GM12873 (cell line): ENCODE measurements at regions not wholly inside any gene's neighbourhood (a gene's known extent, or its start where the extent isn't known, plus 50 kb on each side); places are given as distances from the start of the nearest gene placed in this dataset.

ENCODE experiments used
- CTCF ChIP-seq: IDR thresholded peaks from 2 replicates; pipeline ENCODE4 v1.5.1; 2012; ENCODE audit warnings: low read depth, mild to moderate bottlenecking, moderate library complexity, low read length, control low read depth; ENCODE audit not compliant: insufficient read depth; ENCODE audit errors: missing control alignments

GRCh38 chr5:171715551-171715950 lies 70.1 kb upstream of the SMIM23 start:
- no peak for TF ChIP-seq CTCF

GRCh38 chr5:171720086-171720485 lies 65.5 kb upstream of the SMIM23 start:
- TF ChIP-seq CTCF = no peak

GRCh38 chr5:171721464-171721863 lies 64.2 kb upstream of the SMIM23 start:
- TF ChIP-seq CTCF = no peak

GRCh38 chr5:171724468-171725204 lies 61.0 kb upstream of the SMIM23 start:
- no peak for TF ChIP-seq CTCF

- no peak for TF ChIP-seq CTCF
Observed at GRCh38 chr5:171725205-171725601, 60.4 kb upstream of the SMIM23 start.

- no peak for TF ChIP-seq CTCF
Observed at GRCh38 chr5:171728686-171729085, 56.9 kb upstream of the SMIM23 start.
